ENCODE measurements at regions not wholly inside any gene's neighbourhood (a gene's known extent, or its start where the extent isn't known, plus 50 kb on each side); places are given as distances from the start of the nearest gene placed in this dataset.

DNA sequence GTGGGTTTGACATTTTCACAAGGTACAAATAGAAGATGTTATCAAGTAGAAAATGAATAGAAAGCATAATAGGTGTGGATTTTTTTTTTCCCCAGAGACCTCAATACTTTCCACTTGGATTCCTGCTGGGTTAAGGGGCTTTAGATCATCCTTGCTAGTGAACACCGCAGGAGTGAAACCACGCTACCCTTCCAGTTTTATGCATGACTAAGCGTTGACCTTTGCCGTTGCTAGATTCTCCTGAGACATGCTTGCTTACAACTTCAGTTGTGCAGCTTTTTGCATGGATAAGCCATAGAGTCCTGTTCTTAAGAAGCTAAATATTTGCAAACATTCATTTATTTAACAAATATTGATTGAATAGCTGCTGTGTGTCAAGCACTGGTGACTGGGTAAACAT lies 299.7 kb upstream of the LMCD1 start:
- POLR2A ChIA-PET (ENCODE audit: unreplicated experiment), result no interaction called here
- H3K4me2 ChIP-seq (ENCODE audit: low read depth, low read length), result no peak overlapping the region
- BruUV-seq (replicated peaks), result no TSS peak

More for the DNA sequence above, 299.7 kb upstream of the LMCD1 start:
- Histone ChIP-seq H3K36me3 (ENCODE audit: control insufficient read depth, insufficient read depth, low read length) (no peaks in the 10 kb centered on the region), H2BK15ac (ENCODE audit: low read depth, low read length) (no peak overlapping the region), H3K27me3 (ENCODE audit: control insufficient read depth, insufficient read depth, low read length) (no peaks in the 10 kb centered on the region), H2AFZ (replicated peaks; ENCODE audit: low read length, poor library complexity) (no peak overlapping the region), H4K5ac (ENCODE audit: low read depth, low read length) (no peak overlapping the region), H3K56ac (ENCODE audit: extremely low read depth, insufficient read depth, low read length) (no peak overlapping the region), H3K27ac (ENCODE audit: insufficient read depth, low read length) (no peak overlapping the region), H3K18ac (ENCODE audit: low read depth, low read length) (no peak overlapping the region), H3K9me3 (ENCODE audit: control insufficient read depth, insufficient read depth, low read length) (no peaks in the 10 kb centered on the region; the same call in 1 of the 2 replicates), H3K79me1 (ENCODE audit: low read depth in 1 of 2, low read length in 2 of 2) (no peaks in the 10 kb centered on the region), H2AK5ac (ENCODE audit: low read depth, low read length) (no peak overlapping the region), H3K4me1 (ENCODE audit: control insufficient read depth, insufficient read depth, low read length) (no peaks in the 10 kb centered on the region), H2BK20ac (ENCODE audit: low read depth, low read length) (no peak overlapping the region), H2BK5ac (ENCODE audit: low read depth, low read length, poor library complexity, severe bottlenecking) (no peak overlapping the region), H3K4ac (ENCODE audit: low read depth, low read length) (no peak overlapping the region), H2AK9ac (replicated peaks; ENCODE audit: low read depth, low read length, poor library complexity) (no peak overlapping the region), H3K23ac (ENCODE audit: low read depth, low read length) (no peak overlapping the region), H3K14ac (replicated peaks; ENCODE audit: low read depth, low read length) (no peak overlapping the region), H3K9ac (ENCODE audit: low read depth, low read length) (no peak overlapping the region), H4K91ac (ENCODE audit: insufficient read depth, low read depth, low read length) (no peak overlapping the region), H2BK120ac (ENCODE audit: low read depth, low read length) (no peak overlapping the region), H4K20me1 (ENCODE audit: insufficient read depth, low read length) (no peaks in the 10 kb centered on the region), H3K9me1 (ENCODE audit: insufficient read depth, low read length) (no peaks in the 10 kb centered on the region), H4K8ac (ENCODE audit: low read depth in 2 of 2, low read length in 2 of 2) (no peak overlapping the region), H3K4me3 (ENCODE audit: insufficient read depth, low read depth, low read length) (no peak overlapping the region)
- ATAC-seq (ENCODE audit: low read depth), result no peak
- no peak for TF ChIP-seq RAD21 (IDR thresholded peaks at IDR 0.05; ENCODE audit: low read length)
- TF ChIP-seq, protein P1, sequence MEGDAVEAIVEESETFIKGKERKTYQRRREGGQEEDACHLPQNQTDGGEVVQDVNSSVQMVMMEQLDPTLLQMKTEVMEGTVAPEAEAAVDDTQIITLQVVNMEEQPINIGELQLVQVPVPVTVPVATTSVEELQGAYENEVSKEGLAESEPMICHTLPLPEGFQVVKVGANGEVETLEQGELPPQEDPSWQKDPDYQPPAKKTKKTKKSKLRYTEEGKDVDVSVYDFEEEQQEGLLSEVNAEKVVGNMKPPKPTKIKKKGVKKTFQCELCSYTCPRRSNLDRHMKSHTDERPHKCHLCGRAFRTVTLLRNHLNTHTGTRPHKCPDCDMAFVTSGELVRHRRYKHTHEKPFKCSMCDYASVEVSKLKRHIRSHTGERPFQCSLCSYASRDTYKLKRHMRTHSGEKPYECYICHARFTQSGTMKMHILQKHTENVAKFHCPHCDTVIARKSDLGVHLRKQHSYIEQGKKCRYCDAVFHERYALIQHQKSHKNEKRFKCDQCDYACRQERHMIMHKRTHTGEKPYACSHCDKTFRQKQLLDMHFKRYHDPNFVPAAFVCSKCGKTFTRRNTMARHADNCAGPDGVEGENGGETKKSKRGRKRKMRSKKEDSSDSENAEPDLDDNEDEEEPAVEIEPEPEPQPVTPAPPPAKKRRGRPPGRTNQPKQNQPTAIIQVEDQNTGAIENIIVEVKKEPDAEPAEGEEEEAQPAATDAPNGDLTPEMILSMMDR (conservative IDR thresholded peaks at IDR 0.05; ENCODE audit: low read depth, low read length), result no peak
- TF ChIP-seq POLR2A (IDR thresholded peaks at IDR 0.05; ENCODE audit: low read depth, low read length), result no peak
- no peak for TF ChIP-seq RFX5 (IDR thresholded peaks at IDR 0.05; ENCODE audit: low read depth, low read length)
- TF ChIP-seq CHD1 (IDR thresholded peaks at IDR 0.05; ENCODE audit: low read depth, low read length), result no peak
- TF ChIP-seq BHLHE40 (IDR thresholded peaks at IDR 0.05; ENCODE audit: low read depth, low read length), result no peak
- dilution Hi-C loops (cut with HindIII; ENCODE audit: low sequenced_read_pairs, unreplicated experiment) (no loop called here), in situ Hi-C loops (cut with MboI; ENCODE audit: low sequenced_read_pairs) (no loop called here), intact Hi-C loops (cut with micrococcal nuclease) (no loop called here)
- no peak for DNase-seq
- WGBS, 2 experiments (ENCODE audit: extremely low coverage in 2 of 2, insufficient read length in 1 of 2), result 100% methylated on average over 2 of the region's 4 CpGs; no CpG with 5 or more reads in 1 of the 2 experiments
- CTCF ChIA-PET, result no interaction called here

Measured in IMR-90 (cell line).